GM18873 (cell line): ENCODE measurements at regions not wholly inside any gene's neighbourhood (a gene's known extent, or its start where the extent isn't known, plus 50 kb on each side); places are given as distances from the start of the nearest gene placed in this dataset.
A peak's percentile ranks its signal among the peaks of the same experiment; 100 is the strongest.
"Not testable (repeated sequence)": the region's sequence is repeated elsewhere in the genome, so short reads cannot be mapped to it uniquely, and the experiment has no call there.

Experiments
- ATAC-seq: cut with Tn5 transposase; IDR thresholded peaks from one replicate; pipeline ENCODE4 v1.9.1; 2021; ENCODE audit warnings: mild to moderate bottlenecking, moderate library complexity, moderate number of reproducible peaks; ENCODE audit not compliant: unreplicated experiment, low FRiP score

- no peak for ATAC-seq
These were observed 55.3 kb upstream of the NOL4 start for GRCh38 chr18:34280000-34280399.

- no peak for ATAC-seq
These were observed 55.9 kb upstream of the NOL4 start for GRCh38 chr18:34280653-34281052.

DNA sequence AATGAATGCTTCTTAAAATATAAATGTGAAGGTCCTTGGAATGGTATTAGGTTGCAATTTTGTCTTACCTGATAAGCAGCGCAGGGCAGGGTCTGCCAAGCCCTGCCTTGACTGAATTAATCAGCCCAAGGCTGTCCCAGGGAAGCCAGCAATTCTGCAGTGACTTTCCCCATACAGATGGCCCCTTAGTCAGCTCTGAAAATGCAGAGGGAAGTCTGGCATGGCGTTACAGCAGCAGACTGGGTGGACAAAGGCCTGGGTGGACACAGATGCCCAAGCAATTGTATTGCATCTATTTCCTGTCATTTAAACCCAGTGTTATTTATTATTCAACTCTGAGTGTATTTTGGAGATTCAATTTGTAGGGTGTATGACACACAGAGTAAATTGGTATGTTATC, 56.6 kb upstream of the NOL4 start:
- no peak for ATAC-seq

GRCh38 chr18:34281722-34282121, 57.0 kb upstream of the NOL4 start:
- no peak for ATAC-seq

DNA sequence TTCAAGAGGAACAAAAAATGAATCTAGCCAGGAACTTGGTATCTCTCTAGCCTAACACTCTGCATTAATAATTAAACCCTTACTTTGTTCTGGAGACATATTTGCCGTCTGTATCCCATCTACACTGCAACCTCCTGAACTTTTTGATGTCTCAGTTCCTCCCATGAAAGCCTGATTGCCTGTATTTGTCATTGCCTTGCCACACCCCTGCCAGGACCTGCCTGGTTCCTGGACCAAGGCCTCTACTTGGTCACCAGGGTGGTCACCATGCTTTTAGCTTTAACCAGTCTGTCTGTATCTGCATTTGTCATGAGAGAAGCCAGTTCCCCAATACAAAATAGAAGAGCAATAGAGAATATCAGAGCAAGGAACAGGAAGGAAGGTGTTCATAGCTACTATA, 58.8 kb upstream of the NOL4 start:
- ATAC-seq, result no peak

- no peak for ATAC-seq
These were observed 63.1 kb upstream of the NOL4 start for GRCh38 chr18:34287825-34288224.

DNA sequence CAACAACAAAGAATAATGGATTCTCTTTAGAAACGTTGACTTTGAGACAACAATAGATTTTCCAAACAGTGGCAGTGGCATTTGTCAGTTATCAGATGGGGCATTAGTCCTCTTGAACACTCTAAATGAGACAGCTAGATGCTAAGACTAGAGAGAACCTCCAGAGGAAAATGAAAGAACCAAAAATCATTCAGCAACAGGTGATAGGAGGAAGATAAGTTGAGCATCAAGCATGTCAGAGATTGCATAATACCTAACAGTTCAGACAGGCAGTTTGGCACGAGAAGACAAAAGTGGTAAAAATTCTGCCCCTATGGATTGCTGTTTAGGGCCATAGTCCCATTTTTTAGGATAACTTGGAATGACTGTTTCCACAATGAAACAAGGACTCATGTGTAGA, 67.9 kb upstream of the NOL4 start:
- no peak for ATAC-seq

GRCh38 chr18:34297287-34297686, 72.6 kb upstream of the NOL4 start:
- no peak for ATAC-seq

GRCh38 chr18:34299828-34300227, 75.1 kb upstream of the NOL4 start:
- ATAC-seq, result no peak

DNA sequence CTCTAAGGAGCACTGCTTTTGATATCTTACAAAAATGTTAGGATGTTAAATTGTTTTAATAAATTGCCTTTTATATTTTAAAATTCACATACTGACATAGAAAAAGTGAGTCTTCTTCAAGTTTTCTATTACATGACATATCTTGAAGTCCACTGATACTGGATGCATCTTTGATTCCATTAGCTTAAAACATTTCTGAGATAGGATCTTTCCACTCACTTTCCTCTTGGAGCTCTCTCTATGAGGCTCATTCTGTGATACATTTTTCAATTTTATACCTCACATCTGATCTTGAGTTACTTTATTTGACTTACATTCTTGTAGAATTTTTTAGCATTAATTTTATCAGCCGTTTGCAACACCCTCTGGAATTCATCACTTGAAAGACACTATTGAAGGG, 86.8 kb upstream of the NOL4 start:
- ATAC-seq, result no peak

- ATAC-seq, result no peak
These were observed 90.1 kb upstream of the NOL4 start for GRCh38 chr18:34314847-34315246.

- ATAC-seq, result no peak
These were observed 91.1 kb upstream of the NOL4 start for GRCh38 chr18:34315591-34316352.

GRCh38 chr18:34320267-34320666, 95.6 kb upstream of the NOL4 start:
- ATAC-seq, result no peak

DNA sequence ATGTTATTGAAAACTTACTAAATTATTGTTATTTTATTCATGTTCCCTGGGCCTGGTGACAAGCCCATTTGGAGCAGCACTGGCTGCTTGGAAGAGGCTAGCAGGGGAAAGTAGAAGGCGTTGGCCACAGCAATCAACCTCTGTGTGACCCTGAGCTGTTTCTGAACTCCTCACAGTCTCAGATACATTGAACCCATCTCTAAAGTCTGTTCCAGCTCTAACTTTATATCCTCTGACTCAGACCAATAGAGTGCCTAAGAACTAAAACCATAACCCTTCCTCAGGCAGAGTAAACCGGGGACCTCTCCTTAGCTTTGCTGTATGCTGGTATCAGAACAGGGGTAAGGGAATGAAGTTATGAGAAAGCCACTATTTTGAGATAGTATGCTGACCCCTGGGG, 96.4 kb upstream of the NOL4 start:
- ATAC-seq, result peak; percentile 90

DNA sequence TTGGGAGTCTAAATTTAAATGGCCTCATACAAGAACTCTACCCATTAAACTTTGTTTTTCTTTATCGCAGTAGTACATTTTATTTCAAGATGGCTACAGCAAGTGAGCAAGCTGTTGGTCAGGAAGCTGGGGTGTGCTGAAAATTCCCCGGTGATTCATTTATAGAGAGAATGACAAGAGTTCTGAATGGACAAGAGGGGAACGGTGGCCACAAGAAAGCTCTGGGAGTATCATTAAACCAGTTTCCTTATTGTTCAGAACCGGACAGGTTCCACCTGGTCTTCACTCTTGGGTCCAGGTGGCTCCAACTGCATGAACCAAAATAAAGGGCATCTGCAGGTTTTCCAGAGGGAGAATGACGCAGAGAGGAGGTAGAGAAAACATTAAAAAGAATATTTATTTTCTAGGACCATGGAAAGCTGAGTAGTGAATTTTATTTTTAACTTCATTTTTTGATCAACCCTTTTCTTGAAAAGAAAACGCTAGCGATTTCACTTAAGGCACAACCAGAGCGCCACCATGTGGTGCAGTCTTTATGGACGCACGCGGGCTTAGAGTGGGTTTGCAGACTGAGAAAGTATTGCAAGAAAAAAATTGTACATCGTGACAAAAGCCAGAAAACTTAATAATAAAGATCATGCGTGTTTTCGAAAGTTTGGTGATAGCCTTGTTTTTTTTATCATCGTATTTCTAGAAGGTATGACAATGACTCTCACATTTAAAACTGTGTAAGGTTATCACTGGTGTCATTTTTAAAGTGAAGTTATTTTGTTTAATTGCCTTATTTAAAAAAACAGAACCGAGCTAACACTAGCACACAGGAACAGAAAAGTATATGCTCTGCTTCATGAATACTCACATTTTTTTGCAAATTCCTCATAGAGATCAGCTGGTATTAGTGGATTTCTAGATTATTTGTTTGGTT, 97.9 kb upstream of the NOL4 start:
- ATAC-seq, result peak; percentile 48

- no peak for ATAC-seq
These were observed 105.1 kb upstream of the NOL4 start for GRCh38 chr18:34329840-34330239.

DNA sequence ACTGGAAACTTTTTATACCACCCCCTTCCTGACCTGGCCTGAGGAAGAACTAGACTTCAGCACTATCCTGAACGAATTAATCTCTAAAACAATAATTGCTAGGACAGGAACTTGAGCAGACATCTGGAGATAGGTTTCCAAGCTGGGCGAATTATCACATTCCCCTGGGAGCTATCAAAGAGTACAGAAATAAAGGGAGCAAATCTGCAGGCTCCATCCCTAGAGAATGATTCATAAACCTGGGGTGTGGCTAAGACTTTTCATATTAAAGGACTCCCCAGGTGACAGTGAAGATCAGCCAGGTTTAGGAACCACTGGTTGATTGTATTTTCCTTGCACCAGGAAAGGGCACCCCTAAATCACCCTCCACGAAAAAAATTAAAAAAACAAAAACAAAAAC, 105.6 kb upstream of the NOL4 start:
- ATAC-seq, result no peak

DNA sequence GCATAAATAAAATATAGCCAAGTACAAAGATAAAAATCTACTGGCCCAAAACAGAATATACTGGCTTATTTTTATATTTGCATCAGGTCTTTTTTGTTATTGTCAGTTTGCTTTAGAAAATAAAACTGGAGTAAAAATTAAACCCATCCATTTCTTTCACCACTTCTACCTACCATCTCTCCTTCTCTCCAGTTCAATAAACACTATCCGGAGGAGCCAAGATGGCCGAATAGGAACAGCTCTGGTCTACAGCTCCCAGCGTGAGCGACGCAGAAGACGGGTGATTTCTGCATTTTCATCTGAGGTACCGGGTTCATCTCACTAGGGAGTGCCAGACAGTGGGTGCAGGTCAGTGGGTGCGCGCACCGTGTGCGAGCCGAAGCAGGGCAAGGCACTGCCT, 106.2 kb upstream of the NOL4 start:
- not testable (repeated sequence) for ATAC-seq

- not testable (repeated sequence) for ATAC-seq
These were observed 106.6 kb upstream of the NOL4 start for GRCh38 chr18:34331343-34331742.

DNA sequence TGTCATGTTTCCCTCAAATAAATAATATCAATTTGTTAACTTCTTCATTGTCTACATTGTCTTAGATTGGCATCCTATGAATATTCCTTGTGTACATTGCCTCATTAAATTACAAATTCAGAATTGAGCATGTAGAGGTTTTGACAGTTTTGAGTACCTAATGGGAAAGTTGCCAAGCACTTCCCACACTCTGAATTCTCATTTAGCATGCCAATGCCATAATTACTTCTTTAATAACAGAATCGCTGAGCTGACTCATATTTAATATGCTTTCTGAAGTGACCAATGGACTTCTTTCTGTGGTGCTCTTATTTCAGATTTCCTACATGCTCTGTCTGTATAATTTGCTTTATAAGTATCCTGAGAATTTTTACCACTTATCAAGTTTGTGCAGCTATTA, 114.4 kb upstream of the NOL4 start:
- no peak for ATAC-seq

GRCh38 chr18:34342960-34343359, 118.2 kb upstream of the NOL4 start:
- ATAC-seq, result no peak

GRCh38 chr18:34345738-34346137, 121.0 kb upstream of the NOL4 start:
- ATAC-seq, result no peak
